WTC11 (cell line): ENCODE measurements at regions not wholly inside any gene's neighbourhood (a gene's known extent, or its start where the extent isn't known, plus 50 kb on each side); places are given as distances from the start of the nearest gene placed in this dataset.

Source experiments
- ATAC-seq: fragments of 200-7000 bp; cut with Tn5 transposase; 2 replicates; pipeline ENCODE4 v1.10.0; 2021; ENCODE audit warnings: mild to moderate bottlenecking, moderate library complexity
- CTCF ChIA-PET: fragments of 300-600 bp; sonication (Branson Sonifier 250); formaldehyde crosslinking; loops from one replicate; lab custom pipeline; 2021; ENCODE audit warnings: antibody characterized with exemption; lab: Charles Lee
- POLR2A ChIA-PET: fragments of 350-600 bp; sonication (Branson Sonifier 250); formaldehyde crosslinking; loops from one replicate; lab custom pipeline; 2021; ENCODE audit warnings: antibody characterized with exemption; lab: Charles Lee
- DNase-seq: peaks from one replicate; pipeline ENCODE4 v3.0.0; 2021; ENCODE audit warnings: low spot score
- H3K27ac Mint-ChIP-seq: 2 replicates; pipeline ENCODE4 v1.8.0; 2021; ENCODE audit warnings: mixed read lengths
- H3K27me3 Mint-ChIP-seq: 2 replicates; pipeline ENCODE4 v1.8.0; 2021; ENCODE audit warnings: low read depth, mild to moderate bottlenecking, moderate library complexity, mixed read lengths
- H3K36me3 Mint-ChIP-seq: 2 replicates; pipeline ENCODE4 v1.8.0; 2021; ENCODE audit warnings: mixed read lengths
- H3K4me1 Mint-ChIP-seq: 2 replicates; pipeline ENCODE4 v1.8.0; 2022; ENCODE audit warnings: mixed read lengths
- H3K4me3 Mint-ChIP-seq: 2 replicates; pipeline ENCODE4 v1.8.0; 2021; ENCODE audit warnings: mild to moderate bottlenecking, moderate library complexity, mixed read lengths
- H3K9me3 Mint-ChIP-seq: 2 replicates; pipeline ENCODE4 v1.8.0; 2021; ENCODE audit warnings: mixed read lengths
- CBFB ChIP-seq: sonication (generic); formaldehyde crosslinking; IDR thresholded peaks from 2 replicates; pipeline ENCODE4 v1.8.1; 2022; ENCODE audit warnings: mild to moderate bottlenecking, low read depth, missing genetic modification reagents
- CREB1 ChIP-seq: sonication (generic); formaldehyde crosslinking; IDR thresholded peaks from 2 replicates; pipeline ENCODE4 v1.8.0; 2023; ENCODE audit warnings: mild to moderate bottlenecking, missing genetic modification reagents
- ESRRA ChIP-seq: sonication (generic); formaldehyde crosslinking; IDR thresholded peaks from 2 replicates; pipeline ENCODE4 v1.8.1; 2022; ENCODE audit warnings: mild to moderate bottlenecking, missing genetic modification reagents, borderline replicate concordance
- FOXK1 ChIP-seq: sonication (generic); formaldehyde crosslinking; IDR thresholded peaks from 2 replicates; pipeline ENCODE4 v1.8.0; 2022; ENCODE audit warnings: mild to moderate bottlenecking, moderate library complexity, missing genetic modification reagents
- GABPB1 ChIP-seq: sonication (generic); formaldehyde crosslinking; IDR thresholded peaks from 2 replicates; pipeline ENCODE4 v1.8.1; 2023; ENCODE audit warnings: mild to moderate bottlenecking, missing genetic modification reagents
- IRF1 ChIP-seq: sonication (generic); formaldehyde crosslinking; IDR thresholded peaks from 2 replicates; pipeline ENCODE4 v1.8.0; 2023; ENCODE audit warnings: missing genetic modification reagents
- MXD4 ChIP-seq: fragments of 250-450 bp; sonication (Bioruptor Pico); IDR thresholded peaks from 2 replicates; pipeline ENCODE4 v1.8.0; 2021; ENCODE audit warnings: mild to moderate bottlenecking, moderate library complexity, borderline replicate concordance
- NFATC4 ChIP-seq: fragments of 250-450 bp; sonication (Bioruptor Pico); IDR thresholded peaks from 2 replicates; pipeline ENCODE4 v1.9.0; 2021; ENCODE audit warnings: mild to moderate bottlenecking
- NR3C1 ChIP-seq: sonication (generic); formaldehyde crosslinking; conservative IDR thresholded peaks from 2 replicates; pipeline ENCODE4 v1.8.1; 2023; ENCODE audit warnings: low read depth, mild to moderate bottlenecking, missing genetic modification reagents
- PRDM15 ChIP-seq: sonication (generic); formaldehyde crosslinking; IDR thresholded peaks from 2 replicates; pipeline ENCODE4 v1.8.0; 2022; ENCODE audit warnings: missing genetic modification reagents
- SMAD4 ChIP-seq: sonication (generic); formaldehyde crosslinking; IDR thresholded peaks from 2 replicates; pipeline ENCODE4 v1.8.0; 2022; ENCODE audit warnings: mild to moderate bottlenecking, missing genetic modification reagents
- SP1 ChIP-seq: sonication (generic); formaldehyde crosslinking; conservative IDR thresholded peaks from 2 replicates; pipeline ENCODE4 v1.8.1; 2022; ENCODE audit warnings: missing genetic modification reagents
- TEAD1 ChIP-seq: sonication (generic); formaldehyde crosslinking; IDR thresholded peaks from 2 replicates; pipeline ENCODE4 v1.8.0; 2022; ENCODE audit warnings: mild to moderate bottlenecking, missing genetic modification reagents
- USF1 ChIP-seq: sonication (generic); formaldehyde crosslinking; IDR thresholded peaks from 2 replicates; pipeline ENCODE4 v1.8.0; 2022; ENCODE audit warnings: mild to moderate bottlenecking, missing genetic modification reagents
- ZNF263 ChIP-seq: sonication (generic); formaldehyde crosslinking; IDR thresholded peaks from 2 replicates; pipeline ENCODE4 v1.8.1; 2022; ENCODE audit warnings: low read depth, mild to moderate bottlenecking, moderate library complexity, missing genetic modification reagents
- ZNF281 ChIP-seq: sonication (generic); formaldehyde crosslinking; IDR thresholded peaks from 2 replicates; pipeline ENCODE4 v1.8.0; 2023; ENCODE audit warnings: mild to moderate bottlenecking, missing genetic modification reagents
- ZNF423 ChIP-seq: fragments of 250-450 bp; sonication (Bioruptor Pico); IDR thresholded peaks from 2 replicates; pipeline ENCODE4 v2.1.2; 2022; ENCODE audit warnings: mild to moderate bottlenecking, moderate library complexity

- Mint-ChIP-seq H3K27me3 (no peaks in the 10 kb centered on the region), H3K4me1 (peaks cover 48% of the 10 kb centered on the region)
- CTCF ChIA-PET: no interaction called here
- no peak for ATAC-seq
- TF ChIP-seq NFATC4 (CRISPR knock-in tag) (no peak), ZNF263 (no peak), ESRRA (CRISPR knock-in tag) (no peak)
- TF ChIP-seq, all 79 proteins: peak for 0
- Mint-ChIP-seq H3K9me3 (peaks cover 28% of the 10 kb centered on the region), H3K27ac (no peak overlapping the region), H3K36me3 (peaks cover 12% of the 10 kb centered on the region), H3K4me3 (no peak overlapping the region)
- POLR2A ChIA-PET: no interaction called here
- no peak for DNase-seq
These were observed 253.3 kb downstream of the IPMK start for GRCh38 chr10:58014436-58014835.

GRCh38 chr10:58013406-58013805, 254.3 kb downstream of the IPMK start:
- CTCF ChIA-PET: no interaction called here
- no peak for TF ChIP-seq GABPB1 (CRISPR knock-in tag)
- no peak for TF ChIP-seq ZNF281 (CRISPR knock-in tag)
- no peak for TF ChIP-seq ESRRA (CRISPR knock-in tag)
- no peak for TF ChIP-seq USF1 (CRISPR knock-in tag)
- TF ChIP-seq MXD4 (CRISPR knock-in tag): no peak
- TF ChIP-seq FOXK1 (CRISPR knock-in tag): no peak
- no peak for TF ChIP-seq CREB1 (CRISPR knock-in tag)
- no peak for TF ChIP-seq SP1 (CRISPR knock-in tag)
- TF ChIP-seq CBFB (CRISPR knock-in tag): no peak
- no peak for TF ChIP-seq ZNF423 (CRISPR knock-in tag)
- TF ChIP-seq TEAD1 (CRISPR knock-in tag): no peak
- TF ChIP-seq SMAD4 (CRISPR knock-in tag): no peak
- no peak for TF ChIP-seq NR3C1 (CRISPR knock-in tag)
- no peak for TF ChIP-seq IRF1 (CRISPR knock-in tag)
- no peak for TF ChIP-seq PRDM15 (CRISPR knock-in tag)

More at GRCh38 chr10:58013406-58013805, 254.3 kb downstream of the IPMK start:
- POLR2A ChIA-PET: no interaction called here
- Mint-ChIP-seq H3K9me3 (peaks cover 19% of the 10 kb centered on the region), H3K4me1 (peaks cover 48% of the 10 kb centered on the region), H3K36me3 (peaks cover 6% of the 10 kb centered on the region), H3K27me3 (no peaks in the 10 kb centered on the region), H3K27ac (no peak overlapping the region), H3K4me3 (no peak overlapping the region)
- DNase-seq: no peak
- no peak for ATAC-seq
